GM19468 (cell line): ENCODE measurements at regions not wholly inside any gene's neighbourhood (a gene's known extent, or its start where the extent isn't known, plus 50 kb on each side); places are given as distances from the start of the nearest gene placed in this dataset.
"Not testable (repeated sequence)": the region's sequence is repeated elsewhere in the genome, so short reads cannot be mapped to it uniquely, and the experiment has no call there.

Source experiments
- ATAC-seq: cut with Tn5 transposase; IDR thresholded peaks from one replicate; pipeline ENCODE4 v1.9.1; 2021; ENCODE audit warnings: mild to moderate bottlenecking, moderate library complexity, moderate number of reproducible peaks; ENCODE audit not compliant: unreplicated experiment; ENCODE audit errors: extremely low read depth

DNA sequence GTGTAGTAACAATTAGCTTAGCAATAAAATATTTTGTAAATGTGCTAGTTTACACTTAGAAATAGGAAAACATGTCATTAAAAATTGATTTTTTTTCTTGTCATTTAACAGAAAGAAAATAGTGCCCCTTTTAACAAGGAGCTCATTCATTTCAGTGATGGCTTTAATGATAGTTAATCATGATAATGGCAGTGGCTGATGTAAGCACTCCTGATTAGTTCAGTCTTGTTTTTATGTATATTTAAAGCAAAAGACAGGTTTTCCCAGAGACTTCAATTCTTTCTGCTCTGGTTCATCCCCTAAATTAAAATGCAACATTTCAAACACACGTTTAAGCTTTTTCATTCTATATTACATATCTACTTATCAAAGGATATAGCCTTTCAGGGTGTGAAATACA lies 1039.5 kb upstream of the PCDH7 start:
- ATAC-seq = no peak

- no peak for ATAC-seq
These were observed 1016.1 kb upstream of the PCDH7 start for GRCh38 chr4:29704059-29704458.

DNA sequence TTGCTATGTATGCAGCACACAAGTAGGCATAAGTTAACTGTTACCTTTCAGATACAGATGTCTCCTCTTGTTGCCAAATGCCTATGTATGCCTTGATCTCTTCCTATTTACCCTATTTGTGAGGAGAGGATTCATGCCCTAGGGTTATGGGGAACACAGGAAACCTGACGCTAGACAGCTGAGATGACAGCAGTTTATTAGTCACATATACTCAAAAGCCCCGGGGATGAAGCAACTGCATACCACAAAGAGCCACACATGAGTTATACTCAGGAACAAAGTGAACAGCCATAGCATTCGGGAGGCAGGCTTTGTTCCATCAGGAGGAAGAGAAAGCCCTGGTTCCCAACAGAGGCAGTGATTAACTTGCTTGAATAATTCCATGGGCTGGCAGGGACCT lies 1011.7 kb upstream of the PCDH7 start:
- ATAC-seq = no peak

GRCh38 chr4:29710519-29710918 lies 1009.6 kb upstream of the PCDH7 start:
- ATAC-seq = no peak

- ATAC-seq = no peak
These were observed 1008.9 kb upstream of the PCDH7 start for GRCh38 chr4:29711226-29711625.

- no peak for ATAC-seq
These were observed 1002.7 kb upstream of the PCDH7 start for GRCh38 chr4:29717287-29718057.

- ATAC-seq = no peak
These were observed 1002.0 kb upstream of the PCDH7 start for GRCh38 chr4:29718136-29718535.

GRCh38 chr4:29722253-29722652 lies 997.9 kb upstream of the PCDH7 start:
- no peak for ATAC-seq

GRCh38 chr4:29726938-29727337 lies 993.2 kb upstream of the PCDH7 start:
- no peak for ATAC-seq

- ATAC-seq = no peak
These were observed 985.6 kb upstream of the PCDH7 start for GRCh38 chr4:29734343-29735213.

DNA sequence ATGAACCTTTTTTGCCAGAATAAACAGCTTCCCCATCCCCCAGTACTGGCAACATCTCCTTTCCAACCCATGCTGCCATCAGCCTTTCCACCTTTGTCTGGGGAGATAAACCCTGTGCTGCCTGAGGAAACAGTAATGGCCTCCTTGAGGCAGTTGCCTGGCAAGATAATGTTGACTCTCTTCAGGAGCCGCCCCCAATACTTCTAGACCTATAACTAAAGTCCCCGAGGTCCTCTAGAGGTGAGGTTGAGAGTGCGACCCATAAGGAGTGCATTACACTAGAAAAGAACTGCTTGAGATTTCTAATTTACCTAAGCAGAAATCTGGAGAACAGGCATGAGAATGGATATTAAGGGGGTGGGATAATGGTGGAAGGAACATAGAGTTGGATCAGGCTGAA lies 963.2 kb upstream of the PCDH7 start:
- ATAC-seq = no peak

GRCh38 chr4:29762151-29762550 lies 958.0 kb upstream of the PCDH7 start:
- no peak for ATAC-seq

- no peak for ATAC-seq
These were observed 949.5 kb upstream of the PCDH7 start for GRCh38 chr4:29770627-29771026.

GRCh38 chr4:29788123-29788522 lies 932.0 kb upstream of the PCDH7 start:
- ATAC-seq = not testable (repeated sequence)

DNA sequence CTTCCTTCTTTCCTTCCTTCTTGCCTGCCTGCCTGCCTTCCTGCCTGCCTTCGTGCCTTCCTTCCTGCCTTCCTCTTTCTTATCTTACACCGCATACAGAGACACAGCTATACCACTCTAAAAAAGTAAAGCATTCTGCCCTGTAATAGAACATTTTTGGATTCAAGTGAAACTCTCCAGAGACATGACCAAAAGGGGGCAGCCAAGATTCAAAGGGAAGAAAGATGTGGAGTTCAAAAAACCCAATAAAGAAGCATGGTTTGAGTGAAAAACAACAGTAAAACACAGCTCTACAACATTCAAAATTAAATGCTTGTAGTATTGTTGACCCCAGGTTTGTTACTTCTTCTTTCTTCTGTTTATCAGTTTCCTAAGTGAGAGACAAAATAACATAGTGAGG lies 914.9 kb upstream of the PCDH7 start:
- no peak for ATAC-seq

GRCh38 chr4:29805916-29806480 lies 914.2 kb upstream of the PCDH7 start:
- ATAC-seq = no peak

GRCh38 chr4:29817961-29818360 lies 902.2 kb upstream of the PCDH7 start:
- no peak for ATAC-seq

GRCh38 chr4:29829067-29829466 lies 891.1 kb upstream of the PCDH7 start:
- no peak for ATAC-seq

- no peak for ATAC-seq
These were observed 867.6 kb upstream of the PCDH7 start for GRCh38 chr4:29852537-29852936.

DNA sequence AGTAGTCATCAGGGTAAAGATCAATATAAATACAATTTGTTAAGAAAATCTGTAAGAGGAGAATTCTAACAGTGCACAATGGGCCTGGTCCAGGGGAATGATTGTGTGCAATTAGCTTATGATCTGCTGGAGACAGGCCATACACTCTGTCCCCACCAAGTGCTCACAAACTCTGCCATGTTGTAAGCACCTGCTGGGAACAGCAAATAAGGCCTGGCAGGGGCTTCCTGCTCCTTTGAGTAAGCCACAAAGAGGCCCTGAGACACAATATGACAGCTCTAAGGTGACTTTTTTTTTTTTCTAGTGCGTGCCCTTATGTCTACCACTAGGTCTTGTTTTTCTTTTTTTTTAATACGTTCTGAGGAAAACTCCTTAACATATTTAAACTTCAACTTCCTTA lies 866.3 kb upstream of the PCDH7 start:
- no peak for ATAC-seq

DNA sequence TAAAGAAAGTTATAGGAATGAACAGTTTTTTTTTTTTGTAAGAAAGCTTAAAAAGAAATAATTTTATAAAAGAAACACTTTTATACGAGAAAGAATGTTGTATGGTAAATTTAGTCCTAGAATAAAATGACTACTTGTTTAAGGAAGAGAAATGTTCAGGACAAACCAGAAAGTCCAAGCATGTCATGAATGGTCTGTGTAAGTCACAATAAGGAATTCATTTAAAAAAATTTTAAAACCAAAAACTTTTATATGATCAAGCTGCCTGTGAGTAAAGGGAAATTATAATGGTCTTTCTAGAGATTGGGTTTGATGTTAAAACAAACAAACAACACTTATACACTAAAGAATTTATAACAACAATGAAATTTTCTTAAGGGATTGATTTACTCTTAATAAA lies 858.9 kb upstream of the PCDH7 start:
- no peak for ATAC-seq
